Stimulated activated CD4-positive, alpha-beta T cell treated with anti-CD3 and anti-CD28 coated beads, Interleukin-1b, Interleukin-23, amount 100 ng/mL, for 48 hours (primary cell): ENCODE measurements at regions not wholly inside any gene's neighbourhood (a gene's known extent, or its start where the extent isn't known, plus 50 kb on each side); places are given as distances from the start of the nearest gene placed in this dataset.

Source experiments
- DNase-seq: peaks from one replicate; pipeline ENCODE4 v3.0.0-alpha.2; 2020

DNA sequence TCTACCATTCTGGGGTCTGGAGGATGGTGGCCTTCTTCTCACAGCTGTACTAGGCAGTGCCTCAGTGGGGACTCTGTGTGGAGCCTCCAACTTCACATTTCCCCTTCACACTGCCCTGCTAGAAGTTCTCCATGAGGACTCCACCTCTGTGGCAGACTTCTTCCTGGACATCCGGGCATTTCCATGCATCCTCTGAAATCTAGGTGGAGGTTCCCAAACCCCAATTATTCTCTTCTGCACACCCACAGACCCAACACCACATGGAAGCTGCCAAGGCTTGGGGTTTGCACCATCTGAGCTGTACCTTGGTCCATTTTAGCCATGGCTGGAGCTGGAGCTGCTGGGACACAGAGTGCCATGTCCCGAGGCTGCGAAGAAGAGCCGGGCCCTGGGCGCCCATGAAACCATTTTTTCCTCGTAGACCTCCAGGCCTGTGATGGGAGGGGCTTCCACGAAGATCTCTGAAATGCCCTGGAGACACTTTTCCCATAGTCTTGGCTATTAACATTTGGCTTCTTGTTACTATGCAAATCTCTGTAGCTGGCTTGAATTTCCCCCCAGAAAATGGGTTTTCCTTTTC, 170.5 kb downstream of the FOXD2 start:
- DNase-seq = no peak

DNA sequence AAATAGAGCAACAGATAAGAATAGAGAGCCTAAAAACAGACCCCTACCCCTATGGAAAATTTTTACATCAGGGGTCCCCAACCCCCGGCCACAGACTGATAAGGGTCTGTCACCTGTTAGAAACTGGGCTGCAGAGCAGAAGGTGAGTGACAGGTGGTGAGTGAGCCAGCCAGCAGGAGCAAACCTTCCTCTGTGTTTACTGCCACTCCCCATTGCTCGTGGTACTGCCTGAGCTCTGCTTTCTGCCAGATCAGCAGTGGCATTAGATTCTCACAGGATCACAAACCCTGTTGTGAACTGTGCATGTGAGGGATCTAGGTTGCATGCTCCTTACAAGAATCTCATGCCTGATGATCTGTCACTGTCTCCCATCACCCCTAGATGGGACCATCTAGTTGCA, 174.1 kb downstream of the FOXD2 start:
- DNase-seq = no peak

DNA sequence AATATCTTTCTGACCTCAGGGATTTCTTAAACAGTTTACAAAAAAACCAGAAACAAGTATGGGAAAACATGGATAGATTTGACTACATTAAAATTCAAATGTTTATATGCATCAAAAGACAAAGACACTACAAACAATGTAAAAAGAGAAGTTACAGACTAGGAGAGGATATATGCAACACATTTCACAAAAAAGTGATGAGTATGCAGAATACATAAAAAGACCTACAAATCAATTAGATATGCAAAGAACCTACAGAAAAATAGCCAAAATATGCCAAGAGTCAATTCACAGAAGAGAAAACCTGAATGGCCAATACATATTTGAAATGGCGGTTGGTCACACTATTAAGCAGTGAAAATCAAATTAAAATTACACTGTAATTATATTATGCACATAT, 175.0 kb downstream of the FOXD2 start:
- DNase-seq = no peak

DNA sequence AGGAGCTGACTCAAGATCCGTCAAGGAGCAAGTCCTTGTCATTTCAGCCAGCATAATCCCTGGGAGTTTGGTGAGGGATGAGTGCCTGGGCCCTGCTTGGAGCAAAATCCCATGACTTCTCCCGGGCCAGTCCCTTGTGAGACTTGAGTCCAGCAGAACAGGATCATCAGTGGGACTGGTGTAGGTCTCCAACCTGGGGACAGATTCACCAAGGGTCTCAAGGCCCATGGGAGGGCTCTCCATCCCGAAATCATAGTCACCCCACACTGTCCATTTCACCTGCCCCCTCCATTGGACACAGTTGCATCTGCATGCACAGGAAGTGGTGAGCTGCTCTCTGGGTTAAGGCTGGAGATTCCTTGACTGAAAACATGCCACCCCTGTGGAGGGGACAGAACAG, 178.2 kb downstream of the FOXD2 start:
- DNase-seq = no peak

DNA sequence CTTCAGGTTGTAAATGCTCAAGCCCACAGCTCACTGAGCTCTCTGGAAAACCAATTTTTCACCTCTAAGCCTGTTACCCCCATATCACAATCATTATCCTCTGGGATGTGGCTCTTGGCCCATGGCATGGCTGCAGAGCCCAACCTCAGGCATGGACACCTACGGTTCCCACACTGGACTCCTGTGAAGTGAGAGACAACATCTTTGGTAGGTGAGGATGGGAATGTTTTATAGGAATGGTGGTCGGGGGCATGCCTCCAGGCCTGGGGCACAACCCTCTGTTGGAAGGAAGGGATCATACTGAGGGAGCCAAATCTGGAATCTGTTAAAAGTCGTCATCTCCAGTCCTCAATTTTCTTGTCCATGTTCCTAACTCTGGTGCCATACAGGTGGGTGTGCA, 179.1 kb downstream of the FOXD2 start:
- no peak for DNase-seq

DNA sequence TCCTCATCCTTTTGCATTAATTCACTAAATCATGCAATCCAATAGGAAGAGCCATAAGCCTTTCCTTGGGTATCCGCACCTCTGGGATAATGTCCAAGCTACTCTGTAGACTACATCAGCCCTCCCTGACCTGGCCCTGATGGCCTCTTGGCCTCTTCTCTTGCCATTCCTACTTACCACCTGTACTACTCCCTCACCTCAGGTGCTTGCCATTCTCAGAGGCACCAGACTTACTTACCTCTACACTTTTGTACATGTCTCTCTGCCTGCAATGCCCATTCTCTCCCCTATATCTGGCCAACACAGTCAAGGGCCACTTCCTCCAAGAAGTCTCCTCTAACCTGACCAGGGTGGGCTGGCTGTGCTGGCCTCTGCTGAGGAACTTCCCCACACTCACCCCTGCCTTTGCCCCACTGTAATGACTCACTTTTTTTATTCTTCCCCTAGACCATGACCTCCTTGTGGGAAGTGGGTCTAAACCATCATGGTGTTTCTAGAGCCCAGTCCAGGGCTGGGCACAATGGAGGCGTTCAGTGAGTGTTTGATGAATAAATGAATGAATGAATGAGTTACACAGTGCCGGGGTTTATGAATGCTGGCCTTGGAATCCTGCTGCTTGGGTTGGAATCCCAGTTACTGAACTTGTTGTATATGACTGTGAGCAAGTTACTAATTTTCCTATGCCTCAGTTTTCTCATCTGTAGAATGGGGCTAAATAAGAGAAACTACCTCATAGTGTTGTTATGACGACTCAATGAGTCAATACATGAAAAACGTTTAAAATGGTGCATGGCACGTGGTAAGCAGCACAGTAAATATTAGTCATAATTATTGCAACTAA, 179.8 kb downstream of the FOXD2 start:
- no peak for DNase-seq

DNA sequence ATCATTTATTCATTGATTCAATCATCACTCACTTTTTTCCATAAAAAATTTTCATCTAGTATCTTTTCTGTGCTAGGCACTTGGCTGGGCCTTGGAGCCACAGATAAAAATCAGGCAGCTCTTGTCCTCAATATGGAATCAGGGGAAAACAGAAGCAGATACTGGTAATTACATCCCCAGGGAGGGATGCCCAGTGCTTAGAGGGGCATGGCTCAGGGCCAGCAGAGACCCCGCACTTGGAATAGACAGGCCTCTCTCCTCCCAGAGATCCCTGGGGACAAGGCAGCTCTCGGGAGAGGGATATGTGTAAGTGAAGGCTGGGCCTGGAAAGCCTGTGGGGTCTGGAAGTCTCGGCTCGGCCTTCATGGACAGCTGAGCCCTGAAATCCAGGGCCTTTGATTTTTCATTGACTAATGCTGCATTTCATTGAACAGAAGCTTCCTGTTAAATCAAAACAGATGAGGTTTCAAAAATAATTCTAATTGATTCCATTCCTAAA, 180.4 kb downstream of the FOXD2 start:
- no peak for DNase-seq

DNA sequence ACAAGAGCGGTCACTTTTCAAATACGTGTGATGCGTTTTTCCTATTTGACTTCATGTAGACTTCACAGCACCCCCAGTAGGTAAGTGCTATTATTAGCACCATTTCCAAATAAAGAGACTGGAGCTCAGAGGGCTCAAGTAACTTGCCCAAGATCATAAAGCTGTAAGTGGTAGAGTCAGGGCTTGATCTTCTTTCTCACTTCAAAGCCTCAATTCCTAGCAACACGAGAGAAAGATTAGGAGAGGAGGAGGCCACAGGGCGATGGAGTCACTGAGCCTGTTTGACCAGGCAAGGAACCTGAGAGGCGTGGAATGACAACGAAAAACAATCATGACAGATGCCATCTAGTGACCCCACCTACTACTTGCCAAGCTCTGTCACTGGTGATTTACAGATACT, 181.0 kb downstream of the FOXD2 start:
- DNase-seq = no peak

DNA sequence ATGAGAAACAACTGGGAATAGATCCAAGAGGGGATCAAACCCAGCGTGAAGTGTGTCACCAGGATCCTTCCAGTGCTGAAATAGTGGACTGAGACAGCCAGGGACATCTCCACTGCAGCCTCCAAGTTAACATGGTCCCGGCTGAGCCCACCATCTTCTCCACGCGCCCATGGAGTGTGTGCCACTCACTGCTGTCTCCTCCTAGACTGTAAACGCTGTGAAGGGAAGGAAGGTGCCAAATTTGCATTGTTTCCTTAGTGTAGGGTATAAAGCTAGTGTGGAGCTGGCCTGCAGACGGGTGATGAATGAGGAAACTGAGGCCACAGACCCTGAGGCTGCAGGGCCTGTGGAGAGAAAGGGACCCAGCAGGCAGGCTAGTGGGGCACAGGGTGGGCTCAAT, 183.6 kb downstream of the FOXD2 start:
- DNase-seq = no peak

DNA sequence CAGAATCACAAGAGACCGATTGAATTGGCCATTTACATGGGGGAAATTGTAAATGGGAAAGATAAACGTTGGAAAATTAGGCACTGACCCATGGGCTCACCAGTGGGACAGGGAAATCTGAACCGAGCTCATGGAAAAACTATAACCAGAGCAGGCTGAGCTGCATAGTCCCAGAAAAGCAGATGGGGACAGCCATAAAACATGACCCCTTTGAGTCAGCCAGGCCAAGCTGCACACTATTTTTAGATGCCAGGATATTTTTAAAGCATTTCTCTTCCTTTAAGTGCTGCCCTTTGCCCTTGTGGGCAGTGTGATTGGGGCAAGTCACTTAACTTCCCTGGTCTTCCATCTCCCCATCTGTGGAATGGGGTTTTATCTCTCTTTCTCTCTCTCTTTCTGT, 184.1 kb downstream of the FOXD2 start:
- no peak for DNase-seq

DNA sequence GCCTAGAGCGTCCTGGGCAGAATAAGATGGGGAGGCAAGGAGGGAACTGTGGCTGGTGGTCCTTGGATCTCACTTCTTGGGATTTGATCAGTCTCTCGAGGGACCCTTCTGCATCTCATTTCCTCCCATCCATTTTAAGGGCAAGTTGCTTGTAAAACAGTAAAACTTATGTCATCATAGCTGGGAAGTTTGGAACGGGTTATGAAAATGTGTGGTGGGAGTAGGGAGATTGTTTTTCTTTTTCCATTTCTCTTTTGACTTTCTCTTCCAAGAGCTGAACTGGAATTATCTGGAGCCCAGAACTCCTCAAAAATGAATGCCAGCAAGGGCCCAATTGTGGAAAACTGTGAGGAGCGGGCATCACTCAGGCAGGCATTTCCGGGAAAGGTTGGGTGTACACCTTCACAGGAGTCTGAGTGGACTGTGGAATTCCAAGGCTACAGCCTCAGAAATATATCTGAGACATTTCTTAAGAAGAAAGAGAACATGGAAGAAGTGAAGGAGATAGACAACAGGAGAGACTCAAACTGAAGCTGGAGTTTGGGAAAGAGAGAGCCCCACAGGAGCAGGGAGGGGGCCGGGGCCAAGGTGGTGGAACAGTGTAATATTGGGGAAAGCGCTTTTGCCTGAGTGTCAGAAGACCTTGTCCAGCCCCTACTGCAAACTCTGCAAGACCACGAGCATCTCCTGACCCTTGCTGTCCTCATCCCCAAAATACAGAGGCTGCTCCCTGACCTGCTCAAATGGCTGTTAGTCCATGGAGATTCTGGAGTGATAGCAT, 185.1 kb downstream of the FOXD2 start:
- DNase-seq = no peak

DNA sequence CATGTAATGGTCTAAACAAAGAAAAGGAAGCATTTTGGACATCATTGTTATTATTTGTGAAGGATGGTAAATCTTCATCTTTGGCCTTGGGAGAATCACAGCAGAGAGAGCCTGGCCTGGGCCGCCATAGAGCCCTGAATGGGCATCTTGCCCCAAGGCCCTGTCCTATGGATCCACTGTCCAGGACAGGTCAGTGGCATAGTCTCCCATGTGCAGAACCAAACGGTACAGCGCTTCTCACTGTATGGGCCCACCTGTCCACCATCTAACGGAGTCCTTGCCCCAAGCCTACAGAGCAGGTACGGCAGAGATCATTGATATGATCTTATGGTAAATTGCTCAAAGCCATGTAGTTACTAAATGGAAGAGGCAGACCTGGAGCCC, 185.7 kb downstream of the FOXD2 start:
- no peak for DNase-seq

DNA sequence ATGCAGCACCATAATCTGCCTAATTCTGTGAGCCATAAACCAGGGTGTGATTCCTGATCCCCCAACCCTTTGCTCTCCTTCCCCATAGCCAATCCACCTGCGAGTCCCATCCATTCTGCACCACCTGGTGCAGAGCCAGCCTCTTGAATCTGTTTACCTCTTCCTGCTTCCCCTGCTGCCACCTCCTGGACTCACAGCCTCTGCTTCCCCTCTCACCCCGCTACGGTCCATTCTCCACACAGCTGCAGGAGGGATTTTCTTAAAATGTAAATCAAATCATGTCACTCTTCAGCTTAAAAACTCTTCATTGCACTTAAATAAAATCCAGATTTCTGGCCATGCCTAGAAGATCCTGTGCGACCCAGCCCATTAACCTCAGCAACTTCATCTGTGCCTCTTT, 186.7 kb downstream of the FOXD2 start:
- no peak for DNase-seq

DNA sequence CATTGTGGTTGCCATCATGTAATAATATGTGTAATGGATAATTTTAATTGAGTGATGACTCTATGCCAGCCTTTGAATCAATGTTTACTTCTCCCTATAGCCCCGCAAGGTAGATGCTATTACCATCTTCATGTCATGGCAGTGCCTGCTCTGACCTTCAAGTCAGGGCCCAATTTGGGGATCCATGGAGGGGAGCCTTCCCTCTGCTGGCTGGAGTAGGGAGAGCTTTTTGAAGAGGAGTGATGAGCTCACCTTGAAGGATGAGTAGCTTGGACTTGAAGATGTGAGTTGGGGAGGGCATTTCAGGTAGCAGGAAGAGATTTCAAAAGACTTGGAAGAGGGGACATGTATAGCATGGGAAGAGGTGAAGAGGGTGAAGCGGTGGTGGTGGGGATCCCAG, 189.2 kb downstream of the FOXD2 start:
- DNase-seq = no peak

DNA sequence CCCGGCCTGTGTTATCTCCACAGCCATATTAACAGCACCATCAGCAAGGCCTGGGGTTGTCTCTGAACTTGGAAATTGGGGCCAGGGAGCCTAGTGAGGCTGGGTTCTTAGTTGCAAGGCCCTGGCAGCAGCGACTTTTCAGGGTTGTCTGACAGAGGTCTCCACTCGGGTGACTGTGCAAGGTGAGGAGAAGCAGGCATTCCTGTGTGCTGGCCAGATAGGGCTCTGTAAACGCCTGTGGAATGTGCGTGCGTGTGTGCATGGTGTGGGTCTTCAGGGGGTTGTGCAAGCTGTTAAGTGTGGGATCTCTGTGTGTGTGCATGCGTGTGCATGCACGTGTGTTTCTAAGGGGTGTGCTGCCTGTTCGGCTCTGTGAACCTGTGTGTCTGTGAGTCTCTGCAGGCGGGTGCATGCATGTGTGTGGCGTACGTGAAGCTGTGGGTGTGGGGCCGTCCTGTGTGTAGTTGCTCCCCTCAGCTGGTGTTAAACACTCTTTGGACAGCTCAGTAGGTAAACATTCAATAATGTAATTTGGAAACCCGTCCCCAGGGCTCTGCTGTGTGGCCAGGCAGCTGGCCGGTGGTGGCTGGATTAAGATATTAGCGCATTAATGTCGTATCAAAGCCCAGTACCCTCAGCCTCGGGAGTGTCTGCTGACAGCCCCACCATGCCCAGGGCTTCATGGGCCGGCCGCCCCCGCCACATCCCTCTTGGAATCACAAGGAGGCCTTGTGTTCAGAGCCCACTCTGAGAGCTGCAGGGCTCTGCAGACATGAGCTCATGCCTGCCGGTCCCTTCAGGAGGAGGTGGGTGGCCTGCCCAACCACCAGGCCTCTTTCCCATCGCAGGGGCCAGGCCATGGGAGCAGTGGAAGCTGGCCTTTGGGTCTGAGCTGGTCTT, 189.9 kb downstream of the FOXD2 start:
- DNase-seq = no peak

DNA sequence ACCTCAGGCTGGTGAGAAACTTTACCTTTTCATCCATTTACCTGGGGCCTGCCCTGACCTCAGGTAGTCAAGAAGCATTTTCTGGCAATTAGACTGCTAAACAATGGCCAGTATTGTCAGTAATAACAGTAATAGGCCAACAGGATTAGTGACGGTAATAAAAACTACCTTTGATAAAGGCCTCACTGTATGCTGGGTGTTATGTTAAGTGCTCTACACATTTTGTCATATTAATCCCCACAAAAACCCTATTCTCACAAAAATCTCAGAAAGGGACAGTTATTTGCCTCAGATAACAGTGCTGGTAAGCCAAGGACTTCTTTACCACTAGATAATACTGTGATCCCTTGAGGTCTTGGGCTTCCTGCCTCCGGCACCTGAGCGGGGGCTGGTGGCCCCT, 191.4 kb downstream of the FOXD2 start:
- DNase-seq = no peak

DNA sequence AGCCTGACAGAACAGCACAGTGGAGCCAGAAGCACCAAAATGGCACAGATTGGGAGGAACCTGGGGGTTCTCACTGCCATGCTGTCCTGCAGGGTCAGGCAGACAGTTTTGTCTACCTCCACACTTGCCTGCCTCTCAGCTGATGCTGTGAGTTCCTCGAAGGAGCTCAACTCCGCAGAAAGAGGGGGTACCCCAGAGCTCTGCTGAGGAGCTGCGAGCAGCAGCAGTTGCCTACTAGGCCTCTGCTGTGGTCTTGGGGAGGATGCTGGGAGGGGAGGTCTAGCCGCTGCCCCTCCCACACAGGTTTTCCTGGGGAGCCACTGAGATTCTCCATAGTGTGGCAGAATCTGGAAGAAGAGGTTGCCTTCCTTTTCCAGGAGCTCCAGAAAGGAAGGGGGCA, 192.5 kb downstream of the FOXD2 start:
- DNase-seq = no peak

DNA sequence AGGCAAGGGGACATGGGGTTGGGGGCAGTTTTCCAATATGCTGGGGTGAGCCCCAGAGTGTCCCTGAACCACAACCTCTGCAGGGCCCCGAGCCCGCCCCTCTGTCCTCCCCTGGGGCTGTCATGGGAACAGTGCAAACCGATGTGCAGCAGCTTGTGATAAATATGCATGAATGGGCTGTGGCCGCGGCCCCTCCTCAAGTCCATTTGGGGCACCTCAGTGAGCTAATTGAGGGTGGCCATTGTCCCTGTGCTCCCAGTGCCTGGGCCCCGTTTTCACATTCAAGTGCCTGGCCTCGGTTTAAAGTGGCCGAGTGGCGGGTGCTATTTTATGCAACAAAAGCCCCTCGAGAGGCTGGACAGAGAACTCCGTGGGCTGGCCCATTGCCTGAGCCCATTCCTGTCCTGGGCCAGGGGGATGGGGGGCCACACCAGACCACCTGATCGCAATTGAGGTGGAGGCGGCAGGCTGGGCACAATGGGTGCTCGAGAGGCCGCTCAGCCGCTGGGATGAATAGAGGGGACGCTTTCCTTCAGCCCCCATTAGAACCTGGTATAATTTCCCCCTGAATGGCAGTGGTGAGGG, 193.7 kb downstream of the FOXD2 start:
- DNase-seq = no peak

DNA sequence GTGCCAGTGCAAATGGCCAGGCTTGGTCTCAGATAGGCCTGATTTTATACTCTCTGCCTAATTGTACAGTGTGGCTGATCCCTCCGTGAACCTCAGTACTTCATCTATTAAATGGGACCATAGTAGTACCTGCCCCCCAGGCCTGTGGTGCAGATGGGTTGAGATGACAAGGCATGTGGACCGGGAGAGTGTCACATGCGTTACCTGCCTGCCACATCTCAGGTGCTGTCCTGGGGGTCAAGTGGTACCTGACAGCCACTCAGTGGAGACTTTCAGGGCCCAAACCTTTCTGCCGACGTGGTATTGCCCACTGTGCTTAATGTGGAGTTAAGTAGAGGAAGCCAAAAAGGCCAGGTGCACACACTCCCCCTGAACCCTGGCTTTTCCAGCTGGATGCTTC, 197.3 kb downstream of the FOXD2 start:
- no peak for DNase-seq

DNA sequence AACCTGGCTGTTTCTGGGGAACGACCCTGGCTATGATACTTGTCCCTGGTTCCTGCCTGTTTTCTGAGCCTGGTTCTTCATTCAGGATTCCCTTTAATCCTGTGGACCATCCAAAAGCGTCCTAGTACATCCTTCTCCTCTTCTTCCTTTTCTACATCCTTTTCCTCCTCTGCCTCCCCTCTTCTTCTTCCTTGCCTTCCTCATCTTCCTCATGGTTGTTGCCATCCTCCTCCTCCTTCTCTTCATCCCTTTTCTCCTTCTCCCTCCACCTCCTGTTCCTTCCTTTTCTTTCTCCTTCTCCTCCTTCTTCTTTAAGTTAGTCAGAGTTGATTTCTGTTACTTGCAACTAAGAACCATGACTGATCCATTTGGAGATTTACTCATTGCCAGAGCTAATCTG, 197.8 kb downstream of the FOXD2 start:
- no peak for DNase-seq

DNA sequence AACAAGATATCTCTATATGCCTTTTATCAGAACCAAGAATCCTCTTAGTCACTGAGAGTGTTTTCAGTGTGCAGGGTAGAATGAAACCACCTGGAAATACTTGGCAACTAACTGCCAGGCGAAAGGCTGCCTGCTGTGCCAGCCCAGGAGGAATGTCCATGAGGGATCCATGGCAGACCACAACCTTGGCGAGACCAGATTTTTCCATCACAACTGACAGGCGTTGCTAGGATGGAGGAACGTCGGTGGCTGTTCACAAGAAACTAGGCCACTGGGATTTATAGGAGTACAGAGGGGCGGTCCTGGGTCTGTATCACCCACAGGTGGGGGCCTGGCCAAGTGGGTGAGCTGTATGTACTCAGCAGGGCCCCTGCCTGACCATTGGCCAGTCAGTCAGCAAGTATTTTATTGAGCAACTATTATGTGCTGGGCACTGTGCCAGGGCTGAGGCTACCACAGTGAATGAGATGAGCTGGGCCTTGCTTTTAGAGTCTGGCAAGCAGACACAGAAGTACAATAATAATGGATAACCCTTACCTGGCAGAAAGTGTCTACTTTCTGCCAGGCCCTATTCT, 199.4 kb downstream of the FOXD2 start:
- DNase-seq = no peak

DNA sequence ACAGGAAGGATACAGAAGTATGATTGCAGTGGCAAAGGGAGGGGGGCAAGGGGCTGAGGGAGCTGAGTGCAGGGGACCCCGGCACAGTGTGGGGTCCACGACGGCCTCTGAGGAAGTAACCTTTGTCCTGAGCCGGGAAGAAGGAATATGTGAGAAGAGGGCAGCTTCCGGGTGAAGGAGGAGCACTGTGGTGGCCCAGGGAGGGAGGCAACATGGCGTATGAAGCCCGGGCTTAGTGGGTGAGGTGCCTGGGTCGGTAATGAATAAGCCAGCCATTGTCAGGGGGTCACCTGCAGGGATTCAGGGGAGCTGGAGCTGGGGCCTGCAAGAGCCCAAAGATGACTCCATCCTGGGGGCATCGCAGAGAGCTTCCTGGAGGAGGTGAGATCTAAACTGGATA, 200.4 kb downstream of the FOXD2 start:
- DNase-seq = no peak
